GM21526 (cell line): ENCODE measurements at regions not wholly inside any gene's neighbourhood (a gene's known extent, or its start where the extent isn't known, plus 50 kb on each side); places are given as distances from the start of the nearest gene placed in this dataset.

Experiments used
- ATAC-seq: cut with Tn5 transposase; IDR thresholded peaks from one replicate; pipeline ENCODE4 v1.9.1; 2021; ENCODE audit warnings: moderate library complexity; ENCODE audit not compliant: unreplicated experiment, low FRiP score

GRCh38 chr2:192377173-192377572, 182.4 kb upstream of the TMEFF2 start:
- ATAC-seq, result no peak

GRCh38 chr2:192373754-192374153, 179.0 kb upstream of the TMEFF2 start:
- no peak for ATAC-seq

GRCh38 chr2:192373221-192373620, 178.5 kb upstream of the TMEFF2 start:
- no peak for ATAC-seq

- no peak for ATAC-seq
Measured at GRCh38 chr2:192369969-192370368, 175.2 kb upstream of the TMEFF2 start.

GRCh38 chr2:192357217-192357616, 162.5 kb upstream of the TMEFF2 start:
- no peak for ATAC-seq

GRCh38 chr2:192354512-192355244, 159.9 kb upstream of the TMEFF2 start:
- ATAC-seq, result no peak

GRCh38 chr2:192347542-192347941, 152.8 kb upstream of the TMEFF2 start:
- no peak for ATAC-seq

- ATAC-seq, result no peak
Measured at GRCh38 chr2:192345287-192345686, 150.6 kb upstream of the TMEFF2 start.

GRCh38 chr2:192333642-192334041, 138.9 kb upstream of the TMEFF2 start:
- ATAC-seq, result no peak

GRCh38 chr2:192328297-192328696, 133.6 kb upstream of the TMEFF2 start:
- ATAC-seq, result no peak

- ATAC-seq, result no peak
Measured at GRCh38 chr2:192327576-192327975, 132.8 kb upstream of the TMEFF2 start.

GRCh38 chr2:192315543-192315942, 120.8 kb upstream of the TMEFF2 start:
- no peak for ATAC-seq

GRCh38 chr2:192314800-192315481, 120.2 kb upstream of the TMEFF2 start:
- no peak for ATAC-seq

GRCh38 chr2:192313773-192314172, 119.0 kb upstream of the TMEFF2 start:
- ATAC-seq, result no peak

- no peak for ATAC-seq
Measured at GRCh38 chr2:192311701-192312460, 117.1 kb upstream of the TMEFF2 start.

- ATAC-seq, result no peak
Measured at GRCh38 chr2:192307530-192307929, 112.8 kb upstream of the TMEFF2 start.

- ATAC-seq, result no peak
Measured at GRCh38 chr2:192298664-192299063, 103.9 kb upstream of the TMEFF2 start.

- ATAC-seq, result no peak
Measured at GRCh38 chr2:192292478-192292877, 97.7 kb upstream of the TMEFF2 start.

GRCh38 chr2:192288295-192288694, 93.6 kb upstream of the TMEFF2 start:
- no peak for ATAC-seq

GRCh38 chr2:192286093-192286701, 91.5 kb upstream of the TMEFF2 start:
- no peak for ATAC-seq

GRCh38 chr2:192283450-192283849, 88.7 kb upstream of the TMEFF2 start:
- no peak for ATAC-seq
